GM19324 (cell line): ENCODE measurements at regions not wholly inside any gene's neighbourhood (a gene's known extent, or its start where the extent isn't known, plus 50 kb on each side); places are given as distances from the start of the nearest gene placed in this dataset.
"Not testable (repeated sequence)": the region's sequence is repeated elsewhere in the genome, so short reads cannot be mapped to it uniquely, and the experiment has no call there.

Experiments
- ATAC-seq: cut with Tn5 transposase; IDR thresholded peaks from one replicate; pipeline ENCODE4 v1.9.1; 2021; ENCODE audit warnings: mild to moderate bottlenecking, moderate library complexity; ENCODE audit not compliant: unreplicated experiment, low FRiP score

GRCh38 chr16:65832679-65833078, 533.8 kb upstream of the CDH5 start:
- ATAC-seq = no peak

GRCh38 chr16:65831903-65832666, 534.4 kb upstream of the CDH5 start:
- ATAC-seq = no peak

- ATAC-seq = no peak
These were observed 537.4 kb upstream of the CDH5 start for GRCh38 chr16:65829076-65829475.

- ATAC-seq = no peak
These were observed 538.2 kb upstream of the CDH5 start for GRCh38 chr16:65828296-65828695.

GRCh38 chr16:65827231-65827630, 539.3 kb upstream of the CDH5 start:
- ATAC-seq = no peak

- ATAC-seq = no peak
These were observed 541.2 kb upstream of the CDH5 start for GRCh38 chr16:65825191-65825856.

GRCh38 chr16:65822148-65822547, 544.3 kb upstream of the CDH5 start:
- no peak for ATAC-seq

GRCh38 chr16:65819136-65819898, 547.2 kb upstream of the CDH5 start:
- no peak for ATAC-seq

- no peak for ATAC-seq
These were observed 548.7 kb upstream of the CDH5 start for GRCh38 chr16:65817799-65818198.

GRCh38 chr16:65817066-65817465, 549.4 kb upstream of the CDH5 start:
- ATAC-seq = no peak

GRCh38 chr16:65816556-65816955, 549.9 kb upstream of the CDH5 start:
- no peak for ATAC-seq

- ATAC-seq = no peak
These were observed 550.8 kb upstream of the CDH5 start for GRCh38 chr16:65815707-65816106.

GRCh38 chr16:65813879-65814278, 552.6 kb upstream of the CDH5 start:
- not testable (repeated sequence) for ATAC-seq

GRCh38 chr16:65809627-65810026, 556.9 kb upstream of the CDH5 start:
- no peak for ATAC-seq

- no peak for ATAC-seq
These were observed 557.7 kb upstream of the CDH5 start for GRCh38 chr16:65808790-65809189.

GRCh38 chr16:65807858-65808257, 558.6 kb upstream of the CDH5 start:
- no peak for ATAC-seq

GRCh38 chr16:65805704-65806103, 560.8 kb upstream of the CDH5 start:
- not testable (repeated sequence) for ATAC-seq

GRCh38 chr16:65796481-65796880, 570.0 kb upstream of the CDH5 start:
- ATAC-seq = no peak

GRCh38 chr16:65794973-65795372, 571.5 kb upstream of the CDH5 start:
- no peak for ATAC-seq

- ATAC-seq = no peak
These were observed 572.7 kb upstream of the CDH5 start for GRCh38 chr16:65793781-65794180.

- ATAC-seq = no peak
These were observed 575.7 kb upstream of the CDH5 start for GRCh38 chr16:65790768-65791167.
